ENCODE measurements at regions not wholly inside any gene's neighbourhood (a gene's known extent, or its start where the extent isn't known, plus 50 kb on each side); places are given as distances from the start of the nearest gene placed in this dataset.

- no peak for TF ChIP-seq CTCF (conservative IDR thresholded peaks at IDR 0.05 in 1 of 2, IDR thresholded peaks at IDR 0.05 in 1 of 2; ENCODE audit: low read depth in 1 of 2, low read length in 2 of 2)
- TF ChIP-seq EZH2 (IDR thresholded peaks at IDR 0.05; ENCODE audit: low read length, missing control alignments), result no peak
Observed at GRCh38 chr5:71882826-71883741, 164.0 kb downstream of the CARTPT start.
